Activated B cell treated with CpG ODN at 0.5 μM for 24 hours (primary cell): ENCODE measurements at regions not wholly inside any gene's neighbourhood (a gene's known extent, or its start where the extent isn't known, plus 50 kb on each side); places are given as distances from the start of the nearest gene placed in this dataset.

Source experiments
- ATAC-seq: fragments of 200-7000 bp; cut with Tn5 transposase; one replicate; pipeline ENCODE4 v1.10.0; 2021; ENCODE audit warnings: low read depth, mild to moderate bottlenecking, moderate library complexity
- CTCF ChIA-PET: fragments of 350-600 bp; sonication (Branson Sonifier 250); formaldehyde crosslinking; loops from one replicate; lab custom pipeline; 2021; ENCODE audit warnings: antibody characterized with exemption; lab: Charles Lee
- POLR2A ChIA-PET: fragments of 350-600 bp; sonication (Branson Sonifier 250); formaldehyde crosslinking; loops from one replicate; lab custom pipeline; 2021; ENCODE audit warnings: antibody characterized with exemption; lab: Charles Lee
- DNase-seq: peaks from one replicate; pipeline ENCODE4 v3.0.0; 2022
- H3K27ac Mint-ChIP-seq: one replicate; pipeline ENCODE4 v1.8.0; 2020; ENCODE audit warnings: mixed read lengths
- H3K27me3 Mint-ChIP-seq: one replicate; pipeline ENCODE4 v1.8.0; 2021; ENCODE audit warnings: mixed read lengths
- H3K36me3 Mint-ChIP-seq: one replicate; pipeline ENCODE4 v1.8.0; 2021; ENCODE audit warnings: low read depth, mixed read lengths
- H3K4me1 Mint-ChIP-seq: one replicate; pipeline ENCODE4 v1.8.0; 2021; ENCODE audit warnings: mixed read lengths
- H3K4me3 Mint-ChIP-seq: one replicate; pipeline ENCODE4 v1.8.0; 2020; ENCODE audit warnings: mild to moderate bottlenecking, mixed read lengths
- H3K9me3 Mint-ChIP-seq: one replicate; pipeline ENCODE4 v1.8.0; 2020; ENCODE audit warnings: mixed read lengths
- intact Hi-C: fragments of 100-400 bp; cut with micrococcal nuclease; formaldehyde crosslinking; loops from one replicate; pipeline ENCODE4 v1.15.1; 2024
- TF ChIP-seq, protein P1 (sequence below): fragments of 200-600 bp; IDR thresholded peaks from one replicate; pipeline ENCODE4 v1.8.0; 2022; ENCODE audit warnings: antibody characterized with exemption, mild to moderate bottlenecking

DNA sequence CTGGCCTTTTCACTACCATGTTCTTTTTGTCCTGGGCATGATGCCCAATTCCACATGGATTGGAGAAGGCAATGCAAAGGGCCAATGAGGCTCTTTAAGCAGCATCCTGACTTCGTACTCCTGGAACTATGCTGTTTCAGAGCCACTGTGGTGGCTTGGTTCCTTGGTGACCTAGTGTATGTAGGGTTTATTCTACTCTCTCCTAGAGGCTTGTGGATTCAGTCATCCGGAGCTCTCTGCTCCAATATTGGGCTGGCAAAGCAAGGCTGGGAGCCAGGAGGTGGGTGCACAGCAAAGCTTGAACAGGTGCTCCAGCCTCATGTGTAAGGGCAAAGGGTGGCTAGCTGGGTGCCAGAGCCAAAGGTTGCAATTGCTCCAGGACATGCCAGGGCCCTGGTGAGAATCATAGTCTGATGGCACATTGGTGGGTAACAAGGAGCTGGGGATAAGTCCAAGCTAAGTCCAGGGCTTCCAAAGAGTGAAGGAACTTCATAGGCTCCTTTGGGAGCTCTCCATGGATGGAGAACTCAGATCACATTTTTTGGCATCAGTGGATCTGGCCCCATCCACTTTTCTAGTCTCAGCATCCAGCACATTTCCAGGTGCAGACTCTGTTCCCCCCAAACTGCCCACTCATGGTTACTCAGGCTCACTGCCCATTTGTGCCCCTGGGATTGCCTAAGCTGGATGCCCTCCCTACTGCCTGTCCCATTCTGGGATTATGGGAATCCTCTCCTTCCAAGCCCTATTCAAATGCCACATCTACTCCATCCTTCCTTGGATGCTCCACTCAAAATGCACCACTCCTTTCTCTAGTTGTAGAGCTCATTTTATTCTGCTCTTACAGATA lies 253.9 kb downstream of the EMP1 start:
- TF ChIP-seq, protein P1, sequence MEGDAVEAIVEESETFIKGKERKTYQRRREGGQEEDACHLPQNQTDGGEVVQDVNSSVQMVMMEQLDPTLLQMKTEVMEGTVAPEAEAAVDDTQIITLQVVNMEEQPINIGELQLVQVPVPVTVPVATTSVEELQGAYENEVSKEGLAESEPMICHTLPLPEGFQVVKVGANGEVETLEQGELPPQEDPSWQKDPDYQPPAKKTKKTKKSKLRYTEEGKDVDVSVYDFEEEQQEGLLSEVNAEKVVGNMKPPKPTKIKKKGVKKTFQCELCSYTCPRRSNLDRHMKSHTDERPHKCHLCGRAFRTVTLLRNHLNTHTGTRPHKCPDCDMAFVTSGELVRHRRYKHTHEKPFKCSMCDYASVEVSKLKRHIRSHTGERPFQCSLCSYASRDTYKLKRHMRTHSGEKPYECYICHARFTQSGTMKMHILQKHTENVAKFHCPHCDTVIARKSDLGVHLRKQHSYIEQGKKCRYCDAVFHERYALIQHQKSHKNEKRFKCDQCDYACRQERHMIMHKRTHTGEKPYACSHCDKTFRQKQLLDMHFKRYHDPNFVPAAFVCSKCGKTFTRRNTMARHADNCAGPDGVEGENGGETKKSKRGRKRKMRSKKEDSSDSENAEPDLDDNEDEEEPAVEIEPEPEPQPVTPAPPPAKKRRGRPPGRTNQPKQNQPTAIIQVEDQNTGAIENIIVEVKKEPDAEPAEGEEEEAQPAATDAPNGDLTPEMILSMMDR: no peak
- H3K4me3 Mint-ChIP-seq: no peak overlapping the region
- ATAC-seq (no peak), DNase-seq (no peak)
- H3K4me1 Mint-ChIP-seq: no peaks in the 10 kb centered on the region
- H3K9me3 Mint-ChIP-seq: no peaks in the 10 kb centered on the region
- intact Hi-C loops: no loop called here
- ChIA-PET POLR2A (no interaction called here), CTCF (no interaction called here)
- H3K27me3 Mint-ChIP-seq: no peaks in the 10 kb centered on the region
- H3K27ac Mint-ChIP-seq: no peak overlapping the region
- H3K36me3 Mint-ChIP-seq: no peaks in the 10 kb centered on the region

DNA sequence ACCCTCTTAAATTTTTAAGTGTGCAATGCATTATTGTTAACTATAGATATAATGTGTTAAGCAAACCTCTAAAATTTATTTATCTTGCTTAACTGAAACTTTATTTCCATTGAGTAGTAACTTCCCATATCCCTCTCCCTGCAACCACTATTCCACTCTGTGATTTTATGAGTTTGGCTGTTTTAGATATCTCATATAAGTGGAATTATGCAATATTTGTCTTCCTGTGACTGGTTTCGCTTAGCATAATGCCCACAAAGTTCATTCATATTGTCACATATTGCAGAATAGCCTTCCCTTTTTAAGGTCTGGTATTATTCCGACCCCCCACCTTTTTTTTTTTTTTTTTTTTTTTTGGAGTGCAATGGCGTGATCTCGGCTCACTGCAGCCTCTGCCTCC lies 247.6 kb downstream of the EMP1 start:
- DNase-seq: no peak
- Mint-ChIP-seq H3K9me3 (no peaks in the 10 kb centered on the region), H3K27ac (no peak overlapping the region), H3K36me3 (no peaks in the 10 kb centered on the region), H3K4me3 (no peak overlapping the region), H3K27me3 (no peaks in the 10 kb centered on the region), H3K4me1 (no peaks in the 10 kb centered on the region)
- POLR2A ChIA-PET: no interaction called here
- CTCF ChIA-PET: no interaction called here
- no peak for ATAC-seq
- TF ChIP-seq, protein P1: no peak
- intact Hi-C loops: no loop called here

DNA sequence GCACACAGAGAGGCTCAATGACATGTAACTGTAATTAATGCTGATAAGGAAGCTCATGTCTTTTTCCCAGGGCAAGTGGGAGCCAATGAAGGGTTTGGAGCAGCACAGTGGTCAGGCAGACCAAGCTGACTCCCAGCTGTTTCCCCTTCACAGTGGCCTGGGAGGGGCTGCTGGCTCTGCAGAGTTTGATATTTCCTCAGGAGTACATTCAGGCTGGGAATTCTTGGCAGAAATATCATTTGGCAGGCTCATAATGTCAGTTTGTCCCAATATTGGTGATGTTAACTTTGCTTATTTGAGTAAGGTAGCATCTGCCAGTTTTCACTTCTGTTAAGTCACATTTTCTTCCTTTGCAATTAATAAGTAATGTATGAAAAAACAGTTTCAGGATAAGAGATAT lies 247.0 kb downstream of the EMP1 start:
- no peak overlapping the region for H3K4me3 Mint-ChIP-seq
- intact Hi-C loops: no loop called here
- no peaks in the 10 kb centered on the region for H3K36me3 Mint-ChIP-seq
- H3K9me3 Mint-ChIP-seq: no peaks in the 10 kb centered on the region
- H3K27ac Mint-ChIP-seq: no peak overlapping the region
- POLR2A ChIA-PET: no interaction called here
- no peak for ATAC-seq
- H3K27me3 Mint-ChIP-seq: no peaks in the 10 kb centered on the region
- TF ChIP-seq, protein P1: no peak
- no peaks in the 10 kb centered on the region for H3K4me1 Mint-ChIP-seq
- CTCF ChIA-PET: no interaction called here
- no peak for DNase-seq

DNA sequence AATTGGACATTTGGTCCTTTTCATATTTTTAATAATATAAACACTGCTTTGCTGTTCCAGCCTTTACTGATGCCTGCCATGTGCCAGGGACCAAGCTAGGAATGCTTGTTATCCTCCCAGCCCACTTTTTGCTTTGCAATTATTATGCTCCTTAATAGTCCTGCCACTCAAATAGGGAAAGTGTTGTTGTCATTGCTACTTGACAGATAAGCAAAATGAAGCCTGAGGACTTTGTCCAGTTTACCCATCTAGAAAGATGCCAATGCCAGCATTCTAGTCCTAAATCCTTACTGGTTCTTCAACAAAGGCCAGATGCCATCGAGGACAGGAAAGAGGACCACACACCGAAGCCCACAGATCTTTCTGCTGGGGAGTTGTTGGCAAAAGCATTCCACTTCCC lies 246.5 kb downstream of the EMP1 start:
- Mint-ChIP-seq H3K9me3 (no peaks in the 10 kb centered on the region), H3K4me1 (no peaks in the 10 kb centered on the region), H3K36me3 (no peaks in the 10 kb centered on the region), H3K27me3 (no peaks in the 10 kb centered on the region), H3K4me3 (no peak overlapping the region), H3K27ac (no peak overlapping the region)
- no peak for ATAC-seq
- POLR2A ChIA-PET: no interaction called here
- intact Hi-C loops: no loop called here
- DNase-seq: no peak
- TF ChIP-seq, protein P1: no peak
- CTCF ChIA-PET: no interaction called here

DNA sequence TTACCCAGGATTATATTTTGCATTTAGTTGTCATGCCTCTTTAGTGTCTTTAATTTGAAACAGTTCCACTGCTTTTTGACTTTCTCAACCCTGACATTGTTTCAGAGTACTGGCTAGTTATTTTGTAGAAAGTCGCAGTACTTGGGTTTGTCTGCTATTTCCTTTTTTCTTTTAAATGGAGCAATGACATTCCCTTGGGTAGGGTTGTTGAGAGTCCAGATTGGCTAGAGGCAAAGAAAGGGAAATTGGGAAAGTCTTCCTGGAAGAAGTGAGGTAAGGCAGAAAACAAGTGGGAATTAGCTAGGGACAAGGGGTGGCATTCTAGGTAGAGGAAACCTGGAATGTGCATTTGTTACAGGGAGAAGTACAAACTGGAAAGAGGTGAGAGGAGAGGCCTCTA lies 245.9 kb downstream of the EMP1 start:
- DNase-seq (no peak), ATAC-seq (no peak)
- H3K9me3 Mint-ChIP-seq: no peaks in the 10 kb centered on the region
- no peaks in the 10 kb centered on the region for H3K36me3 Mint-ChIP-seq
- POLR2A ChIA-PET: no interaction called here
- CTCF ChIA-PET: no interaction called here
- no peaks in the 10 kb centered on the region for H3K27me3 Mint-ChIP-seq
- H3K4me3 Mint-ChIP-seq: no peak overlapping the region
- TF ChIP-seq, protein P1: no peak
- no peak overlapping the region for H3K27ac Mint-ChIP-seq
- H3K4me1 Mint-ChIP-seq: no peaks in the 10 kb centered on the region
- intact Hi-C loops: no loop called here
